ENCODE measurements at regions not wholly inside any gene's neighbourhood (a gene's known extent, or its start where the extent isn't known, plus 50 kb on each side); places are given as distances from the start of the nearest gene placed in this dataset.

DNA sequence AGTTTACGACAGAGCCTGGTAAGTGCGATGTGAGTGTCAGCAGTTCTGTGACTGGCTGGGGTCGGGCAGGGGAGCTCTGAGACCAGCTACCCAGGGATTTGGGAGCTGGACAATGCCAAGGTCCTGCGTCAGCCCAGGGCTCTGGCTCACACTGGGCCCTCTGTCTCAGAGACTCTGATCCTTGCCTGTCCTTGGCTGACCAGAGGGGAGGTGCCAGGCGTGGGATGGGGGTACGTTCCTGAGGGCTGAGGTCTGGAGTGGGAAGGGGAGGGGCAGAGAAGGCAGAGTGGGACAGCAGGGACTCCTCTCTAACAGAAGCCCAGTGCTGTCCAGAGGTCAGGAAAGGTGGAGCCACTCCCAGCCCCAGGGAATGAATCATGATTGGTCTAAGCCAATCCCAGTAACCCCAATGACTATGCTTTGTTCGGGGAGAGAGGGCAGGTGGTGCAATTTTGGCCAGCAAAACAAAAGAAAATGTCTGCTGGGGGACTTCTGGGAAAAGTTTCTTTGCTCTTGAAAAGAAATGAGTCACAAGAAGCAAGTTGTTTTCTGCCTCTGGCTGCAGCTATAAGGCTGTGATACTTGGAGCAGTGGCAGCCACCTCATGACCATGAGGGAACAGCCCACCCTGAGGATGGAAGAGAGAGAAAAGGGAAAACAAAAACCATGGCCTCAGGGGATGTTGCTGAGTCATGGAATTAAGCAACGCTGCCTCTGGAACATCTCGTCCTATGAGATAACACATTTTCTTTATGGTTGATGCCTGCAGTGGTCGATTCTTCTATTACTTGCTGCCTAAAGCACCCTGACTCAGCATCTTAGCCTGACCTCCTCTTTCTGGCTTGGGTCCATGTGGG is 108.3 kb downstream of the CHST1 start:
- no peak for DNase-seq
- intact Hi-C loops (cut with DNase I): no loop called here
- Histone ChIP-seq H3K27me3 (peaks cover 0 to 13% of the 10 kb centered on the region in 2 donors), H3K9me3 (no peaks in the 10 kb centered on the region), H3K36me3 (no peaks in the 10 kb centered on the region), H3K4me1 (no peaks in the 10 kb centered on the region), H3K27ac (no peak overlapping the region), H3K4me3 (no peak overlapping the region)
- peak; percentile 21 for ATAC-seq
- TF ChIP-seq, protein P1, sequence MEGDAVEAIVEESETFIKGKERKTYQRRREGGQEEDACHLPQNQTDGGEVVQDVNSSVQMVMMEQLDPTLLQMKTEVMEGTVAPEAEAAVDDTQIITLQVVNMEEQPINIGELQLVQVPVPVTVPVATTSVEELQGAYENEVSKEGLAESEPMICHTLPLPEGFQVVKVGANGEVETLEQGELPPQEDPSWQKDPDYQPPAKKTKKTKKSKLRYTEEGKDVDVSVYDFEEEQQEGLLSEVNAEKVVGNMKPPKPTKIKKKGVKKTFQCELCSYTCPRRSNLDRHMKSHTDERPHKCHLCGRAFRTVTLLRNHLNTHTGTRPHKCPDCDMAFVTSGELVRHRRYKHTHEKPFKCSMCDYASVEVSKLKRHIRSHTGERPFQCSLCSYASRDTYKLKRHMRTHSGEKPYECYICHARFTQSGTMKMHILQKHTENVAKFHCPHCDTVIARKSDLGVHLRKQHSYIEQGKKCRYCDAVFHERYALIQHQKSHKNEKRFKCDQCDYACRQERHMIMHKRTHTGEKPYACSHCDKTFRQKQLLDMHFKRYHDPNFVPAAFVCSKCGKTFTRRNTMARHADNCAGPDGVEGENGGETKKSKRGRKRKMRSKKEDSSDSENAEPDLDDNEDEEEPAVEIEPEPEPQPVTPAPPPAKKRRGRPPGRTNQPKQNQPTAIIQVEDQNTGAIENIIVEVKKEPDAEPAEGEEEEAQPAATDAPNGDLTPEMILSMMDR (IDR thresholded peaks at IDR 0.05): no peak

DNA sequence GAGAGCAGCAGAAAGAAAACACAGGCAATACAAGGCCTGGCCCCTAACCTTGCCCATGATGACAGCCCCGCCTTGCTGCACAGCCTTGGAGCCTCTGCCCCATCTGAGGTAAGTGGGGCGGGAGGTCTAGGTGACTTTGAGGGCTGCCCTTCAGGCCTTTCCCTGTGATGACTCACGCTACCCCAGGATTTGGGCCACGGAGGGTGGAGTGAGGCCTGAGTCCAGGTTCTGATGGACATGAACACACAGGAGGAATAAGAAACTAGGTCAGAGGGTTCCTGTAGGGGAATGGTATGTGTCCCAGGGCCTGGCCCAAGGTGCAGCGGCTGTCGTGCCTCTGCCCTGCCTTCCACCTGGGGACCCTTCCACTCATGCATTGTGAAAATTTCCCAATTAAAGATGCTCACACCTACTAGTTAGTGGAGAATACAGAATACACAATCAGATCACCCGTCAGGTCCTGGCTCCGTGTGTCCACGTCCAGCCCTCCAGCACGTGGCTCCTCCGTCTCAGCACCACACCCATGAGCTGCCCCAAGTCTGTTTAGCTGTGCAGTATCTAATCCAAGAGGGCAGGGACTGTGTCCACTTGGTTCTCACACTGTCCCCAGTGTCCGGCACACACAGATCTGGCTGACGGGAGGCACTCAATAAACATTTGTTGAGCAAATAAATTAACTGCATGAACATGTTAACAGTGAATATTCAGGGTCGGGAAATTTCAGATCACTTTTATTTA is 111.0 kb downstream of the CHST1 start:
- H3K4me3 ChIP-seq: no peak overlapping the region
- TF ChIP-seq, protein P1 (IDR thresholded peaks at IDR 0.05): no peak
- H3K27ac ChIP-seq: no peak overlapping the region
- no peaks in the 10 kb centered on the region for H3K4me1 ChIP-seq
- H3K27me3 ChIP-seq: no peaks in the 10 kb centered on the region
- ATAC-seq (no peak), DNase-seq (no peak)
- intact Hi-C loops (cut with DNase I): no loop called here
- H3K9me3 ChIP-seq: no peaks in the 10 kb centered on the region
- no peaks in the 10 kb centered on the region for H3K36me3 ChIP-seq

DNA sequence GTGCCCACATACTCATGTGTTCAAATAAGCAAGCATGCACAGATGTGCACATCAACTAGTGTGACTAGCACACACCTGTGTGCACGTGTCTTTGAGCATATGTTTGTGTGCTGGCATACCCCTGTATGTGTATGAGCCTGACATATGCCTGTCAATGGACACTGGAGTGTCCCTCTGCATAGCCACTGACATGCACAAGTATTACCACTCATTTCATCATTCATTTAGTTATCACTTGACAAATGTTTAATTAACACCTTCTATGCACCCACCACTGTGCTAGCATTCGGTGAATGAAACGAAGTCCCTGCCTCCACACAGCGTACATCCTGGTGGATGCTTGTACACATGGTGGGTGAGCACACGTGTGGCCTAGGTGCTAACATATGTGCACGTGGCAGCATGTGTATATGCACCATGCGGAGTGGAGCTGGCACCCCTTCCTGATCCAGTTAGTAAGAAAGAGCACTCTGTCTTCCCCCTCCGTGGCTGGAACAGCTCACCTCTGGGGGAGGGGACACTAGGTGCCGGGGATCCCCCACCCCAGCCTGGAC is 112.0 kb downstream of the CHST1 start:
- ATAC-seq (no peak), DNase-seq (no peak)
- no peak overlapping the region for H3K27ac ChIP-seq
- no peaks in the 10 kb centered on the region for H3K36me3 ChIP-seq
- intact Hi-C loops (cut with DNase I): no loop called here
- H3K4me1 ChIP-seq: no peaks in the 10 kb centered on the region
- TF ChIP-seq, protein P1 (IDR thresholded peaks at IDR 0.05): no peak
- H3K9me3 ChIP-seq: no peaks in the 10 kb centered on the region
- H3K27me3 ChIP-seq: no peaks in the 10 kb centered on the region
- no peak overlapping the region for H3K4me3 ChIP-seq

DNA sequence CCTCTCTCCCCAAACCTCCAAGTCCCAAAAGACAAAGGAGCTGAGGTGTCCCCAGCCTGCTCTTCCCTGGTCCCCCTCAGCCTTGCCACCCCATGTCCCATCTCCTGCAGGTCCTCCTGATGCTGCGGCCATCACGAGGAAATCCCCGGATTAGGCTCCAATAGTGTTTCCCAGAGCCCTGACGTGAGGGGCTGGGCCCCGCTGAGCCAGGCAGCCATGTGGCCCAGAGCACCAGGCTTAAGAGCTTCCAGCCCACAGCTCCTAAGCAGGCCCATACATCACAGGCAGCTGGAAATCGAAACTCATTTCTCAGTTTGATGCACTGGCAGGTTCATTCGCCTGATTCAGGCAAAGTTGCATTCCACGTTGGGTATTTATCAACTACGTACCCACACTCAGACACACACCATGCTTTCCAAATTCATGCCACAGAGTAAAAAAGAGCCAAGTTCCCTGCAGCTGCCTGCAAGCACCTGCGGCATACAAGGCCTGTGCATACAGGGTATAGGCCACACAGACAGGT is 114.2 kb downstream of the CHST1 start:
- no peaks in the 10 kb centered on the region for H3K27me3 ChIP-seq
- ATAC-seq: no peak
- no peaks in the 10 kb centered on the region for H3K9me3 ChIP-seq
- TF ChIP-seq, protein P1 (IDR thresholded peaks at IDR 0.05): no peak
- intact Hi-C loops (cut with DNase I): no loop called here
- H3K27ac ChIP-seq: no peak overlapping the region
- H3K4me1 ChIP-seq: no peaks in the 10 kb centered on the region
- no peak overlapping the region for H3K4me3 ChIP-seq
- no peaks in the 10 kb centered on the region for H3K36me3 ChIP-seq
- DNase-seq: no peak

DNA sequence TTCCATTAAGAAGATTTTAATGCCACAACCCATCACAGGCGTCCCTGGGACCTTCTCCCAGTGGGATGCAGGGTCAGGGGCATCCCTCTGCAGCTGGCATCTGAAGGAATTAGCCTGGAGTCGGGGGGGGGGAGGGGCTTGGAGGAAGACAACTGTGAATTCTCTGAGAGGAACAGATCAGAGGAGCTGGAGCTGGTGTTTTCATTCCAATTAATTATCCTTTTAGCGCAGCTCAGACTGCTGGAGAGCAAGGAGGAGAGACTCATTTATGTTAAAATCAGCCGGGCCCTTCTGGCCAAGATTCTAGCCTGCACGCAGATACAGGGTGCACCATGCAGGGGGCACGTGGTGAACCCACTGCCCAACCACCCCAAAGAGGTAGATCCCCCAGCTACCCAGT is 116.2 kb downstream of the CHST1 start:
- H3K4me3 ChIP-seq: no peak overlapping the region
- H3K27ac ChIP-seq: no peak overlapping the region
- peaks cover 0 to 1% of the 10 kb centered on the region in 2 donors for H3K27me3 ChIP-seq
- intact Hi-C loops (cut with DNase I): no loop called here
- ATAC-seq: no peak
- TF ChIP-seq, protein P1 (IDR thresholded peaks at IDR 0.05): no peak
- no peaks in the 10 kb centered on the region for H3K36me3 ChIP-seq
- DNase-seq: no peak
- no peaks in the 10 kb centered on the region for H3K9me3 ChIP-seq
- H3K4me1 ChIP-seq: no peaks in the 10 kb centered on the region

All from left lung (tissue), 4 donors.